IMR-90 (cell line): ENCODE measurements at regions not wholly inside any gene's neighbourhood (a gene's known extent, or its start where the extent isn't known, plus 50 kb on each side); places are given as distances from the start of the nearest gene placed in this dataset.

Source experiments
- ATAC-seq: fragments of 200-7000 bp; cut with Tn5 transposase; 2 replicates; pipeline ENCODE4 v1.9.1; 2020; ENCODE audit warnings: low read depth, mild to moderate bottlenecking, moderate library complexity
- BruUV-seq: library from RNA; stranded (reverse); fragments of 400-500 nt; replicated peaks from 2 replicates; lab custom pipeline; 2021; lab: Mats Ljungman, UMichigan
- CTCF ChIA-PET: fragments of 300-600 bp; formaldehyde crosslinking; extraction: SDS; loops from one replicate; lab custom pipeline; 2021; ENCODE audit warnings: antibody characterized with exemption; lab: Yijun Ruan, JAX
- POLR2A ChIA-PET: fragments of 300-600 bp; sonication (Branson Sonifier 250); formaldehyde crosslinking; loops from one replicate; lab custom pipeline; 2022; ENCODE audit warnings: antibody characterized with exemption; ENCODE audit not compliant: unreplicated experiment; lab: Charles Lee
- DNase-seq: peaks from one replicate; pipeline ENCODE4 v3.0.0; 2013
- H2AFZ ChIP-seq: replicated peaks from 2 replicates; pipeline ENCODE3; 2013; ENCODE audit warnings: low read length, mild to moderate bottlenecking; ENCODE audit not compliant: poor library complexity
- H2AK5ac ChIP-seq: 2 replicates; pipeline ENCODE4 v1.6.1; 2013; ENCODE audit warnings: low read depth, low read length, inconsistent platforms
- H2AK9ac ChIP-seq: replicated peaks from 2 replicates; pipeline ENCODE3; 2013; ENCODE audit warnings: mild to moderate bottlenecking, low read depth, low read length, moderate library complexity; ENCODE audit not compliant: poor library complexity
- H2BK120ac ChIP-seq: 2 replicates; pipeline ENCODE4 v1.6.1; 2013; ENCODE audit warnings: low read depth, low read length, inconsistent platforms
- H2BK15ac ChIP-seq: 3 replicates; pipeline ENCODE4 v1.6.1; 2013; ENCODE audit warnings: low read depth, low read length, inconsistent platforms
- H2BK20ac ChIP-seq: 2 replicates; pipeline ENCODE4 v1.6.1; 2013; ENCODE audit warnings: low read depth, mild to moderate bottlenecking, inconsistent platforms, low read length, moderate library complexity
- H2BK5ac ChIP-seq: 2 replicates; pipeline ENCODE4 v1.6.1; 2013; ENCODE audit warnings: mild to moderate bottlenecking, low read depth, low read length, inconsistent platforms; ENCODE audit not compliant: poor library complexity, severe bottlenecking
- H3K14ac ChIP-seq: replicated peaks from 2 replicates; pipeline ENCODE4 v1.6.1; 2013; ENCODE audit warnings: low read depth, low read length, inconsistent platforms
- H3K18ac ChIP-seq: 2 replicates; pipeline ENCODE4 v1.6.1; 2013; ENCODE audit warnings: low read depth, low read length, control low read depth
- H3K23ac ChIP-seq: 2 replicates; pipeline ENCODE4 v1.6.1; 2013; ENCODE audit warnings: low read depth, low read length, inconsistent platforms
- H3K27ac ChIP-seq: 2 replicates; pipeline ENCODE4 v1.5.1; 2013; ENCODE audit warnings: mild to moderate bottlenecking, control low read depth, low read length; ENCODE audit not compliant: insufficient read depth
- H3K27me3 ChIP-seq: 2 replicates; pipeline ENCODE4 v1.6.1; 2013; ENCODE audit warnings: low read length; ENCODE audit not compliant: control insufficient read depth, insufficient read depth
- H3K36me3 ChIP-seq: 2 replicates; pipeline ENCODE4 v1.6.1; 2013; ENCODE audit warnings: low read length, mixed read lengths; ENCODE audit not compliant: control insufficient read depth, insufficient read depth
- H3K4ac ChIP-seq: 2 replicates; pipeline ENCODE4 v1.6.1; 2013; ENCODE audit warnings: low read depth, low read length, inconsistent platforms
- H3K4me1 ChIP-seq: 2 replicates; pipeline ENCODE4 v1.6.1; 2013; ENCODE audit warnings: low read length, mixed read lengths; ENCODE audit not compliant: control insufficient read depth, insufficient read depth
- H3K4me2 ChIP-seq: 2 replicates; pipeline ENCODE4 v1.6.1; 2013; ENCODE audit warnings: low read depth, mild to moderate bottlenecking, control low read depth, low read length, moderate library complexity
- H3K4me3 ChIP-seq: 2 replicates; pipeline ENCODE4 v1.5.1; 2013; ENCODE audit warnings: low read depth, mild to moderate bottlenecking, control low read depth, low read length, moderate library complexity; ENCODE audit not compliant: insufficient read depth
- H3K56ac ChIP-seq: 2 replicates; pipeline ENCODE4 v1.6.1; 2013; ENCODE audit warnings: low read length, inconsistent platforms; ENCODE audit not compliant: insufficient read depth; ENCODE audit errors: extremely low read depth
- H3K79me1 ChIP-seq, 2 experiments: 2 replicates each; pipeline ENCODE4 v1.6.1; 2013; ENCODE audit warnings: low read length in 2 of 2, inconsistent platforms in 1 of 2, low read depth in 1 of 2
- H3K9ac ChIP-seq: 2 replicates; pipeline ENCODE4 v1.6.1; 2013; ENCODE audit warnings: low read depth, low read length, control low read depth
- H3K9me1 ChIP-seq: 2 replicates; pipeline ENCODE4 v1.6.1; 2013; ENCODE audit warnings: low read length, inconsistent platforms; ENCODE audit not compliant: insufficient read depth
- H3K9me3 ChIP-seq: 2 replicates; pipeline ENCODE4 v1.6.1; 2013; ENCODE audit warnings: low read length; ENCODE audit not compliant: control insufficient read depth, insufficient read depth
- H4K20me1 ChIP-seq: 2 replicates; pipeline ENCODE4 v1.6.1; 2013; ENCODE audit warnings: low read length, inconsistent platforms; ENCODE audit not compliant: insufficient read depth
- H4K5ac ChIP-seq: 2 replicates; pipeline ENCODE4 v1.6.1; 2013; ENCODE audit warnings: mild to moderate bottlenecking, low read depth, low read length, control low read depth
- H4K8ac ChIP-seq, 2 experiments: 2 replicates each; pipeline ENCODE4 v1.6.1; 2013; ENCODE audit warnings: low read depth in 2 of 2, low read length in 2 of 2, control low read depth in 1 of 2, inconsistent platforms in 1 of 2
- H4K91ac ChIP-seq: 2 replicates; pipeline ENCODE4 v1.6.1; 2013; ENCODE audit warnings: low read depth, low read length, inconsistent platforms; ENCODE audit not compliant: insufficient read depth
- BHLHE40 ChIP-seq: fragments of 150-350 bp; IDR thresholded peaks from 2 replicates; pipeline ENCODE4 v1.6.1; 2016; ENCODE audit warnings: mild to moderate bottlenecking, low read depth, low read length
- CEBPB ChIP-seq: IDR thresholded peaks from 2 replicates; pipeline ENCODE4 v1.6.1; 2012; ENCODE audit warnings: low read depth, low read length, improper control_type of control experiment
- MAZ ChIP-seq: IDR thresholded peaks from 2 replicates; pipeline ENCODE4 v1.6.1; 2012; ENCODE audit warnings: low read depth, mild to moderate bottlenecking, low read length, improper control_type of control experiment, moderate library complexity, borderline replicate concordance
- MXI1 ChIP-seq: IDR thresholded peaks from 2 replicates; pipeline ENCODE4 v1.6.1; 2012; ENCODE audit warnings: low read depth, mild to moderate bottlenecking, low read length, moderate library complexity, borderline replicate concordance
- RAD21 ChIP-seq: IDR thresholded peaks from 2 replicates; pipeline ENCODE4 v1.6.1; 2012; ENCODE audit warnings: low read length, improper control_type of control experiment
- RCOR1 ChIP-seq: IDR thresholded peaks from 2 replicates; pipeline ENCODE4 v1.6.1; 2012; ENCODE audit warnings: mild to moderate bottlenecking, low read length, improper control_type of control experiment; ENCODE audit not compliant: insufficient replicate concordance
- WGBS, 2 experiments: methylation state at CpG; one replicate each; pipeline versions ENCODE4 v1.1.5 to v1.1.7; 2013; ENCODE audit warnings: missing lambda C conversion rate in 2 of 2; ENCODE audit not compliant: insufficient read length in 1 of 2; ENCODE audit errors: extremely low coverage in 2 of 2; 5-methylcytosine and 5-hydroxymethylcytosine counted together
- dilution Hi-C: fragments of 300-500 bp; cut with HindIII; formaldehyde crosslinking; loops from one replicate; pipeline ENCODE4 v1.14.3; 2018; ENCODE audit warnings: low sequenced_read_pairs; ENCODE audit not compliant: unreplicated experiment
- in situ Hi-C: fragments of 300-500 bp; cut with MboI; formaldehyde crosslinking; loops from 3 replicates; pipeline ENCODE4 v1.14.3; 2019; ENCODE audit warnings: low sequenced_read_pairs, inconsistent platforms, mixed read lengths
- intact Hi-C: fragments of 100-400 bp; cut with micrococcal nuclease; formaldehyde crosslinking; loops from 2 replicates; pipeline ENCODE4 v1.10.0; 2022

- no TSS peak for BruUV-seq
- H3K9ac ChIP-seq = no peak overlapping the region
- H2BK20ac ChIP-seq = no peak overlapping the region
- in situ Hi-C loops = no loop called here
- H2BK15ac ChIP-seq = no peak overlapping the region
- dilution Hi-C loops = no loop called here
- H3K23ac ChIP-seq = no peak overlapping the region
- intact Hi-C loops = no loop called here
- no peak overlapping the region for H3K18ac ChIP-seq
- H3K56ac ChIP-seq = no peak overlapping the region
- no peak overlapping the region for H3K4ac ChIP-seq
- no peak overlapping the region for H4K8ac ChIP-seq
- ChIA-PET CTCF (no interaction called here), POLR2A (no interaction called here)
- no peak overlapping the region for H2AK9ac ChIP-seq
- H4K91ac ChIP-seq = no peak overlapping the region
- H3K27ac ChIP-seq = no peak overlapping the region
- no CpG with 5 or more reads among the region's 2 CpGs for WGBS, 2 experiments
- no peak overlapping the region for H2AFZ ChIP-seq
- H2BK120ac ChIP-seq = no peak overlapping the region
- H3K9me1 ChIP-seq = no peaks in the 10 kb centered on the region
- no peaks in the 10 kb centered on the region for H4K20me1 ChIP-seq
- H3K14ac ChIP-seq = no peak overlapping the region
- no peaks in the 10 kb centered on the region for H3K36me3 ChIP-seq
- TF ChIP-seq RAD21 = no peak
- TF ChIP-seq MXI1 = no peak
- TF ChIP-seq MAZ = no peak
- TF ChIP-seq RCOR1 = no peak
- TF ChIP-seq BHLHE40 = no peak
- TF ChIP-seq CEBPB = no peak
- no peaks in the 10 kb centered on the region for H3K79me1 ChIP-seq
- H3K4me2 ChIP-seq = no peak overlapping the region
- no peak overlapping the region for H2AK5ac ChIP-seq
- no peak for DNase-seq
- no peak for ATAC-seq
- no peak overlapping the region for H3K4me3 ChIP-seq
- no peak overlapping the region for H2BK5ac ChIP-seq
- H3K9me3 ChIP-seq = no peaks in the 10 kb centered on the region
- H4K5ac ChIP-seq = no peak overlapping the region
- H3K4me1 ChIP-seq = no peaks in the 10 kb centered on the region
- H3K27me3 ChIP-seq = peaks cover 19% of the 10 kb centered on the region
These were observed 314.4 kb downstream of the PMP22 start for GRCh38 chr17:14950686-14951085.
